Progenitor cell of endocrine pancreas (in vitro differentiated cells): ENCODE measurements at regions not wholly inside any gene's neighbourhood (a gene's known extent, or its start where the extent isn't known, plus 50 kb on each side); places are given as distances from the start of the nearest gene placed in this dataset.
A peak's percentile ranks its signal among the peaks of the same experiment; 100 is the strongest.
"Not testable (repeated sequence)": the region's sequence is repeated elsewhere in the genome, so short reads cannot be mapped to it uniquely, and the experiment has no call there.

ENCODE experiments used
- DNase-seq: peaks from one replicate; pipeline ENCODE4 v3.0.0; 2021; ENCODE audit warnings: low spot score; ENCODE audit not compliant: unreplicated experiment
- H3K27ac Mint-ChIP-seq: 2 replicates; pipeline ENCODE4 v1.8.0; 2021; ENCODE audit warnings: mild to moderate bottlenecking, moderate library complexity, mixed read lengths
- H3K27me3 Mint-ChIP-seq: 2 replicates; pipeline ENCODE4 v1.8.0; 2021; ENCODE audit warnings: mixed read lengths
- H3K36me3 Mint-ChIP-seq: 2 replicates; pipeline ENCODE4 v1.8.0; 2022; ENCODE audit warnings: mixed read lengths; ENCODE audit not compliant: insufficient read depth
- H3K4me1 Mint-ChIP-seq: 2 replicates; pipeline ENCODE4 v1.8.0; 2021; ENCODE audit warnings: low read depth, mixed read lengths
- H3K4me3 Mint-ChIP-seq: 2 replicates; pipeline ENCODE4 v1.8.0; 2021; ENCODE audit warnings: low read depth, mild to moderate bottlenecking, moderate library complexity, mixed read lengths
- H3K9me3 Mint-ChIP-seq: 2 replicates; pipeline ENCODE4 v1.8.0; 2021; ENCODE audit warnings: low read depth, mixed read lengths
- TF ChIP-seq, protein P1 (sequence below): fragments of 200-600 bp; sonication (generic); IDR thresholded peaks from one replicate; pipeline ENCODE4 v1.5.0; 2021; ENCODE audit warnings: antibody characterized with exemption, mild to moderate bottlenecking; ENCODE audit not compliant: unreplicated experiment

DNA sequence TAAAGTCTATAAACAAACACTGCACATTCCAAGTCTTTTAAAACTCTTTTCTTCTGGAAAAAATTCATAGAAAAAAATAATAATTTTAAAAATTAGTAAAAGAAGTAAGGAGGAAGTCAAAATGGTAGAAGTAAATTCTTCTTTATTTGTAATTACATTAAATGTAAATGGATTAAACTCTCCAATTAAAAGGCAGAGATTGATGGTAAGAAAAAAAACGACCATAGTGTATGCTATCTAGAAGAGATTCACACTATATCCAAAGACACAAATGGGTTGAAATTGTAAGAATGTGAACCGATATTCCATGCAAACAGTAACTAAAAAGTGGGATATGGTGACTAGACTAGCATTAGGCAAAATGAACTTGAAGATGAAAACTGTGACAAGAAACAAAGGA lies 1196.1 kb upstream of the CDH2 start:
- DNase-seq, result no peak
- peaks cover 10% of the 10 kb centered on the region for H3K9me3 Mint-ChIP-seq
- TF ChIP-seq, protein P1, sequence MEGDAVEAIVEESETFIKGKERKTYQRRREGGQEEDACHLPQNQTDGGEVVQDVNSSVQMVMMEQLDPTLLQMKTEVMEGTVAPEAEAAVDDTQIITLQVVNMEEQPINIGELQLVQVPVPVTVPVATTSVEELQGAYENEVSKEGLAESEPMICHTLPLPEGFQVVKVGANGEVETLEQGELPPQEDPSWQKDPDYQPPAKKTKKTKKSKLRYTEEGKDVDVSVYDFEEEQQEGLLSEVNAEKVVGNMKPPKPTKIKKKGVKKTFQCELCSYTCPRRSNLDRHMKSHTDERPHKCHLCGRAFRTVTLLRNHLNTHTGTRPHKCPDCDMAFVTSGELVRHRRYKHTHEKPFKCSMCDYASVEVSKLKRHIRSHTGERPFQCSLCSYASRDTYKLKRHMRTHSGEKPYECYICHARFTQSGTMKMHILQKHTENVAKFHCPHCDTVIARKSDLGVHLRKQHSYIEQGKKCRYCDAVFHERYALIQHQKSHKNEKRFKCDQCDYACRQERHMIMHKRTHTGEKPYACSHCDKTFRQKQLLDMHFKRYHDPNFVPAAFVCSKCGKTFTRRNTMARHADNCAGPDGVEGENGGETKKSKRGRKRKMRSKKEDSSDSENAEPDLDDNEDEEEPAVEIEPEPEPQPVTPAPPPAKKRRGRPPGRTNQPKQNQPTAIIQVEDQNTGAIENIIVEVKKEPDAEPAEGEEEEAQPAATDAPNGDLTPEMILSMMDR, result no peak
- H3K36me3 Mint-ChIP-seq, result no peaks in the 10 kb centered on the region
- no peak overlapping the region for H3K4me3 Mint-ChIP-seq
- no peaks in the 10 kb centered on the region for H3K27me3 Mint-ChIP-seq
- no peaks in the 10 kb centered on the region for H3K4me1 Mint-ChIP-seq
- no peak overlapping the region for H3K27ac Mint-ChIP-seq

DNA sequence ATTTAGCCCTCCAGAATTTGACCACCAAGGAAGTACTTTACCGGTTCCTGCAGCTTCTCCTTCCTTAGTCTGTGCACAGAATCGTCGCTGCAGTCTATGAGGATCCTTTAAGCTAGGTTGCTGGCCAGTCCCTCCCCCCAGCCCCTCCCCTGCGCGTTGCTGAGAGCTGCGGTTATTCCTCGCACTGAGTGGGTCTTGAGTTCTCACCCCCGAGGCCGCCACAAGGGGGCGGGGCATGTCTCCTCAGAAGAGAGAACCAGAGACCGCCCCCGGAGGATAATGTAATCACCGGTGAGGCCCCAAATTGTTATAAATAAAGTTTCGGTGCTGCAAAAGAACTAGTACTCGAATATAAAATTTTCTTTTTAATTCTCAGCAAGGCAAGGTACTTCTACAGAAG lies 1184.9 kb upstream of the CDH2 start:
- TF ChIP-seq, protein P1, result no peak
- H3K4me3 Mint-ChIP-seq, result peak overlapping the region; percentile 70
- H3K27ac Mint-ChIP-seq, result no peak overlapping the region
- H3K9me3 Mint-ChIP-seq, result peaks cover 8% of the 10 kb centered on the region
- H3K27me3 Mint-ChIP-seq, result no peaks in the 10 kb centered on the region
- no peaks in the 10 kb centered on the region for H3K36me3 Mint-ChIP-seq
- DNase-seq, result no peak
- H3K4me1 Mint-ChIP-seq, result peaks cover 13% of the 10 kb centered on the region

DNA sequence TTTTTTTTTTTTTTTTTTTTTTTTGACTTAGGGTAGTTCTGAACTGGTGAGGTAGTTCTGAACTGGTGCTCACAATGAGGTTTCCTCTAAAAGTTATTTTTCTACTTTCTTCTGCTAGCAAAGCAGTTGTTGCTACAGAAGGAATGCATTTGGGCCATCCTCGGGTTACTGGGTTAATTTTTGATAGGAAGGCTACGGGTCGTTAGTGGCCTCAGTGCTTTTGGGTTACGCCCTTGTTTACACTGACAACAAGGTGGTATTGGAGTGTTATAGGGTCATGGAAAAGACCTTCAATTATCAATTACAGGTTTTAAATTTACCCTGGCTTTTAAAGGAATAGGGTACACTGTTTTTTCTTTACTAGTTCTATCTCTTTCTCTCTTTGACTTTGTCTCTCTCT lies 1183.7 kb upstream of the CDH2 start:
- Mint-ChIP-seq H3K4me1 (peaks cover 13% of the 10 kb centered on the region), H3K27ac (peak overlapping the region; percentile 64), H3K9me3 (peaks cover 13% of the 10 kb centered on the region), H3K4me3 (peak overlapping the region; percentile 70)
- not testable (repeated sequence) for H3K36me3 Mint-ChIP-seq, DNase-seq, H3K27me3 Mint-ChIP-seq

DNA sequence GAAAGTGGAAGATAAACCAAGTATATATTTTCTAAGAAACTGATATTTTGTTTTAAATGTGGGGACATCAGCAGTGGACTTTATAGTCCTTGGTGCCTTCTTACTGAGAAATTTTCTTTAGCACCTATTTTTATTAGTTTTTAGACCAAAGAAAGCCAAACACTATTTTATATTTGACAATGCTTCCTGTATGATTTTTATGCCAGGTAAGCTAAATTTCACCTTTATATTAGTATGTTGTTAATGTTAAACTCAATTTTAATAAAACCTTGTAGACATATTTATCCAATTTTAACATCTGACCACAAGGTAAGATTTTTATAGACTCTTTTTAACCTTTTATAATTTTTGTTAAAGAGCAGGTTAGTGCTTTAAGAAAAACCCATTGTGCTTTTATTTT lies 1182.3 kb upstream of the CDH2 start:
- H3K27me3 Mint-ChIP-seq, DNase-seq, H3K36me3 Mint-ChIP-seq, H3K27ac Mint-ChIP-seq, H3K4me3 Mint-ChIP-seq: not testable (repeated sequence)
- Mint-ChIP-seq H3K4me1 (peaks cover 13% of the 10 kb centered on the region), H3K9me3 (peaks cover 19% of the 10 kb centered on the region)

DNA sequence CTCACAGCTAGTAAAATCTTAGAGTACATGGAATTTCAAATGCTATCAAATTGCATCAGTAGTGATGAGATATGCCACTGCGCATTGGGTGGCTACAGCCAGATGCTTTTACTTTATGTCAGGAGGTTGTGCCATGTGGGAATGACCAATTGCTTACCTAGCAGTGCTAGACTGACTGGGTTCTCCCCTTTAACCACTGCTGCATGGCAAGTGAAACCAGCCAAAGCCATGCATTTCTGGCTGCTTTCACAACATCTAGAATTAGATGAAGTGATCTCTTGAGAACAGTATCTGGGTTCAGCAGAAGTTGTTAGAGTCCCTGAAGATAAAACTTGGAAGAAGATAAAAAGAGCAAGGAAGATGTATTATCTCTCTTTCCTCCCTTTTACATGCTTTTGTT lies 1174.2 kb upstream of the CDH2 start:
- Mint-ChIP-seq H3K27me3 (no peaks in the 10 kb centered on the region), H3K4me3 (no peak overlapping the region), H3K36me3 (no peaks in the 10 kb centered on the region), H3K4me1 (no peaks in the 10 kb centered on the region), H3K9me3 (peaks cover 6% of the 10 kb centered on the region), H3K27ac (no peak overlapping the region)
- TF ChIP-seq, protein P1, result no peak
- no peak for DNase-seq

DNA sequence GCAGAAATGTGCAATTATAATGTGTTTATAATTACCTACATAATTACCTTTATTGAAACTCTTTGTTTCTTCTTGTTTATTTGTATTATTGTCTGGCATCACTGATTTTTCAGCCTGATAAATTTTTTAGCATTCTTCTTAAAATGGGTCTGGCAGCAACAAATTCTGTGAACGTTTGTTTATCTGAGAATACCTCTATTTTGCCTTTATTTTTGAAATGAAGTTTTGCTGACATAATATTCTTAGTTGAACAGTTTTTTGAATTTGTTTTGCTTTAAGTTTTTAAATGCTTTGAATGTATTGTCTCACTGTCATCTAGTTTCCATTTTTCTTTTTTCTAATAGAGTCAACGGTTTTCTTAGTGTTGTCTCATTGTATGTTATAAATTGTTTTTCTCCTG lies 1152.0 kb upstream of the CDH2 start:
- H3K27me3 Mint-ChIP-seq, result no peaks in the 10 kb centered on the region
- TF ChIP-seq, protein P1, result no peak
- H3K4me3 Mint-ChIP-seq, result no peak overlapping the region
- DNase-seq, result no peak
- no peaks in the 10 kb centered on the region for H3K4me1 Mint-ChIP-seq
- H3K27ac Mint-ChIP-seq, result no peak overlapping the region
- no peaks in the 10 kb centered on the region for H3K36me3 Mint-ChIP-seq
- H3K9me3 Mint-ChIP-seq, result peaks cover 10% of the 10 kb centered on the region

DNA sequence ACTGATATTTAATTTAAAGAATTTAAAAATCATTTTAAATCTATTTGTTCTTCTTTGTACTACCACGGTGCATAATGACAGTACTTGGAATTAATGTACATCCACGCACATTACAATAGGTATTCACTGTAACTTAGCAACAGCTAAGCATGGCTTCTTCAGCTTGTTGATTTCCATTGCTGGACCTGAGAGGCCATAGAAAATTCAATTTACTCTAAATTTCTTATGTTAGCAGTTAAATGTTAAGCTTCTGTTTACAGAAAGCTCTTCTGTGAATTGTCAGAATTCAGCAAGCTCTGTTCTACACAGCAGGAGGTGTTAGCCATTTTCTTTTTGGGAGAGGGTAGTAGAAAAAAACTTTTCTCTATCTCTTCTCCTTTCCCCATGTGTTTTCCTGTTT lies 1149.3 kb upstream of the CDH2 start:
- Mint-ChIP-seq H3K4me1 (no peaks in the 10 kb centered on the region), H3K9me3 (peaks cover 10% of the 10 kb centered on the region), H3K4me3 (no peak overlapping the region), H3K36me3 (no peaks in the 10 kb centered on the region), H3K27ac (no peak overlapping the region), H3K27me3 (no peaks in the 10 kb centered on the region)
- TF ChIP-seq, protein P1, result no peak
- no peak for DNase-seq
